ENCODE measurements at regions not wholly inside any gene's neighbourhood (a gene's known extent, or its start where the extent isn't known, plus 50 kb on each side); places are given as distances from the start of the nearest gene placed in this dataset.

GRCh38 chr6:102415891-102416290 lies 1022.4 kb downstream of the GRIK2 start:
- H3K27ac ChIP-seq (ENCODE audit: low read length): no peak overlapping the region
- no CpG with 5 or more reads among the region's 1 CpG for WGBS (ENCODE audit: insufficient coverage, low lambda C conversion rate)
- DNase-seq: no peak
- no peaks in the 10 kb centered on the region for H3K36me3 ChIP-seq (ENCODE audit: control insufficient read depth, insufficient read depth, low read length)
- H3K4me1 ChIP-seq (ENCODE audit: control insufficient read depth, insufficient read depth, low read length): no peaks in the 10 kb centered on the region
- no peak overlapping the region for H3K4me3 ChIP-seq (ENCODE audit: low read length)
- H3K9me3 ChIP-seq (ENCODE audit: control insufficient read depth, low read depth, low read length): no peaks in the 10 kb centered on the region
- H3K27me3 ChIP-seq (ENCODE audit: control insufficient read depth, insufficient read depth, low read length): no peaks in the 10 kb centered on the region

DNA sequence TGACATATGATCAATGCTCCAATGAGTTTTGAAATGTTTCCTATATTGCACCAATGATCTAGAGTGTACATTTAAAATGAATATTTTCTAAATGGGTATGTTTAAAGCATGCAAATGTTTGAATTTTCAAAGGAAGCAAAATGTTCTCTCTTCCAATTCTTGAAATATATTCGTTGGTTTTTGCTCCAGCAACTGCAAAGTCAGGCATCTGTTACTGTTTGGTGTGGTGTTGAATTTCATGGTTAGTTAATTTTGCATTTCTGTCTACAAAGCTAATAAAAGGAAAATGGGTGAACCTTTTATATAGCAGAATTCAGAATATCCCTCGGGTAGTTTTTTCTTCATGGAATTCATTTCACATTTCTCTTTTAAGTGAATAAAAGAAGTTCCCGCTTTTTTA lies 1018.3 kb downstream of the GRIK2 start:
- Histone ChIP-seq H3K27ac (ENCODE audit: low read length) (no peak overlapping the region), H3K4me3 (ENCODE audit: low read length) (no peak overlapping the region), H3K4me1 (ENCODE audit: control insufficient read depth, insufficient read depth, low read length) (no peaks in the 10 kb centered on the region), H3K27me3 (ENCODE audit: control insufficient read depth, insufficient read depth, low read length) (no peaks in the 10 kb centered on the region), H3K9me3 (ENCODE audit: control insufficient read depth, low read depth, low read length) (no peaks in the 10 kb centered on the region), H3K36me3 (ENCODE audit: control insufficient read depth, insufficient read depth, low read length) (no peaks in the 10 kb centered on the region)
- WGBS (ENCODE audit: insufficient coverage, low lambda C conversion rate): 79% methylated on average over 3 of the region's 3 CpGs
- no peak for DNase-seq

DNA sequence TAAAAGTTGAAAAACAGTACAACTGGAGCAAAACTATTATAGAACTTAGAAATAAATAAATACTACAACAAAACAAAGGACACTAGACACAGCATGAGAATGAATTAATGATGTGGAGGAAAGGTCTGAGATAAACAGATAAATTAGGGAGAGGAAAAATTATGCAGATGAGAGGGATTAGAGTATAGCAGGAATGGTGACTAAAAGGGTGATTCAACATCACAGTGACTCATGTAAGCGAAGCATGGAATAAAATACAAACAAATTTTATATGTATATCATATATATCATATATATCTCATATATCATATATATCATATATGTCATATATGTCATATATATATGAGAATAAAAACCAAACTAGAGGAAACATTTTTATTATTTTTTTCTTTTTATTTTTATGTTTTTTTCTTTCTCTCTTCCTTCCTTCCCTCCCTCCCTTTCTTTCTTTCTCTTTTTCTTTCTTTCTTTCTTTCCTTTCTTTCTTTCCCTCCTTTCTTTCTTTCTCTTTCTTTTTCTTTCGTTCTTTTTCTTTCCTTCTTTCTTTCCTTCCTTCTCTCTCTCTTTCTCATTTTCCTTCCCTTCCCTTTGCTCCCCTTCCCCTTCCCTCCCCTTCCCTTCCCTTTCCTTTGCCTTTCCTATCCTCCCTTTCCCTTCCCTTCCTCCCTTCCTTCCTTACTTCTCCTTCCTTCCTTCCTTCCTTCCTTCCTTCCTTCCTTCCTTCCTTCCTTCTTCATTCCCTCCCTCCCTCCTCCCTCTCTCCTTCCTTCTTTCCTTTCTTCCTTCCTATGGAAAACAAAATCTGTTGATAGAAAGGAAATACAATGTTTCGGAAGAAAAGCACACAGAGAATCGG lies 1014.6 kb downstream of the GRIK2 start:
- Histone ChIP-seq H3K27me3 (ENCODE audit: control insufficient read depth, insufficient read depth, low read length) (no peaks in the 10 kb centered on the region), H3K4me3 (ENCODE audit: low read length) (no peak overlapping the region), H3K36me3 (ENCODE audit: control insufficient read depth, insufficient read depth, low read length) (no peaks in the 10 kb centered on the region), H3K27ac (ENCODE audit: low read length) (no peak overlapping the region), H3K9me3 (ENCODE audit: control insufficient read depth, low read depth, low read length) (no peaks in the 10 kb centered on the region), H3K4me1 (ENCODE audit: control insufficient read depth, insufficient read depth, low read length) (no peaks in the 10 kb centered on the region)
- WGBS (ENCODE audit: insufficient coverage, low lambda C conversion rate): 85% methylated on average over 2 of the region's 4 CpGs
- DNase-seq: no peak

DNA sequence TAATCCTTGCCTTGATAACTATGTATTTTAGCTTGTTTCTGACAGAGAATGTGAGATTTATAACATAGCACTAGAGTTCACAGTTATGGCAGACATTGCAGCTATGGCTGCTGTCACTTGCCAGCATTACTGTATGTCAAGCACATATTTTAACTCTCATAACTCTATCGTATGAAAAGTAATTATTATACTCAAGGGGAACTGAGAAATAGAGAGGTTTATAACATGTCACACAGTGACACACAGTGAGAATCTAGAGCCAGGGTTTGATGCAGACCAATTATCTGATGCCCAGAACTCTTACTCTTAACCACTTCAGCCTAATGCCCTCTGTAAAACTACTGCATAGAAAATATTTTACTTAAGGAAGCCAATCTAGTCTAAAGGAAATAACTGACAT lies 1012.4 kb downstream of the GRIK2 start:
- Histone ChIP-seq H3K27me3 (ENCODE audit: control insufficient read depth, insufficient read depth, low read length) (no peaks in the 10 kb centered on the region), H3K36me3 (ENCODE audit: control insufficient read depth, insufficient read depth, low read length) (no peaks in the 10 kb centered on the region), H3K27ac (ENCODE audit: low read length) (no peak overlapping the region), H3K9me3 (ENCODE audit: control insufficient read depth, low read depth, low read length) (no peaks in the 10 kb centered on the region), H3K4me3 (ENCODE audit: low read length) (no peak overlapping the region), H3K4me1 (ENCODE audit: control insufficient read depth, insufficient read depth, low read length) (no peaks in the 10 kb centered on the region)
- DNase-seq: no peak
- 100% methylated on average over 1 of the region's 1 CpG for WGBS (ENCODE audit: insufficient coverage, low lambda C conversion rate)

GRCh38 chr6:102402635-102403329 lies 1009.3 kb downstream of the GRIK2 start:
- Histone ChIP-seq H3K27ac (ENCODE audit: low read length) (no peak overlapping the region), H3K9me3 (ENCODE audit: control insufficient read depth, low read depth, low read length) (no peaks in the 10 kb centered on the region), H3K27me3 (ENCODE audit: control insufficient read depth, insufficient read depth, low read length) (no peaks in the 10 kb centered on the region), H3K36me3 (ENCODE audit: control insufficient read depth, insufficient read depth, low read length) (no peaks in the 10 kb centered on the region), H3K4me3 (ENCODE audit: low read length) (no peak overlapping the region), H3K4me1 (ENCODE audit: control insufficient read depth, insufficient read depth, low read length) (no peaks in the 10 kb centered on the region)
- DNase-seq: no peak
- WGBS (ENCODE audit: insufficient coverage, low lambda C conversion rate): 86% methylated on average over 1 of the region's 2 CpGs

DNA sequence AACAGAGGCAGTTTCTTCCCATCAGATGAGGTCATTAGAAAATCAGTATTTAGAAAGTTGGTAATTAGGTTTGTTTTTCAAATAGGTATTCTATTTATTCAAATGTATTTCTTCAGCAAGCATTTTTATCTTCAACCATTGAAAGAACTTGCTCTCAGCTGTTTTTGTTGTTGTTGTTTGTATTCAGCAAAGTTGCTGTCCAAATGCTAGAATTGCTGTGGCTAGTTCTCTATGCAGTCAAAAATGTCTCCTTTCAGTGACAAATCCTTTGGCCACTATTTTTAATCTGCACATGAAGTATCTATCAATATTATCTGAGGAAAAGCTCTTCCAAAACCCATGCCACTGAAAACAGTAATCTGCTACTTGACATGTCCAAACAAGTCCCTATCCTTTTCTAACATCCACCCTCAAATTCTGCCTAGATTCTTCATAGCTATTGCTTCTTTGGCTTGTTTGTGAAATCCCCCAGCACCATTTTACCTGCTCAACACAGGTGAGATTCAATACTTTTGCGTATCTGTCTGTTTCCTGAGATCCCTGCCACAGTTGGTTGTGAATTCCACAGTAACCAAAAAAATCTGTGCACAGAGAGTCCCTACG lies 1005.4 kb downstream of the GRIK2 start:
- 73% methylated on average over 2 of the region's 2 CpGs for WGBS (ENCODE audit: insufficient coverage, low lambda C conversion rate)

GRCh38 chr6:102390541-102390940 lies 997.0 kb downstream of the GRIK2 start:
- H3K4me1 ChIP-seq (ENCODE audit: control insufficient read depth, insufficient read depth, low read length): no peaks in the 10 kb centered on the region
- no peaks in the 10 kb centered on the region for H3K36me3 ChIP-seq (ENCODE audit: control insufficient read depth, insufficient read depth, low read length)
- no peaks in the 10 kb centered on the region for H3K27me3 ChIP-seq (ENCODE audit: control insufficient read depth, insufficient read depth, low read length)
- H3K27ac ChIP-seq (ENCODE audit: low read length): no peak overlapping the region
- H3K4me3 ChIP-seq (ENCODE audit: low read length): no peak overlapping the region
- no peak for DNase-seq
- H3K9me3 ChIP-seq (ENCODE audit: control insufficient read depth, low read depth, low read length): no peaks in the 10 kb centered on the region
- no CpG with 5 or more reads among the region's 6 CpGs for whole genome bisulfite sequencing (ENCODE audit: insufficient coverage, low lambda C conversion rate)

More for the DNA sequence above, 1005.4 kb downstream of the GRIK2 start:
- no peaks in the 10 kb centered on the region for H3K36me3 ChIP-seq (ENCODE audit: control insufficient read depth, insufficient read depth, low read length)
- no peak overlapping the region for H3K27ac ChIP-seq (ENCODE audit: low read length)
- H3K4me3 ChIP-seq (ENCODE audit: low read length): no peak overlapping the region
- DNase-seq: no peak
- no peaks in the 10 kb centered on the region for H3K4me1 ChIP-seq (ENCODE audit: control insufficient read depth, insufficient read depth, low read length)
- H3K27me3 ChIP-seq (ENCODE audit: control insufficient read depth, insufficient read depth, low read length): no peaks in the 10 kb centered on the region
- H3K9me3 ChIP-seq (ENCODE audit: control insufficient read depth, low read depth, low read length): no peaks in the 10 kb centered on the region

DNA sequence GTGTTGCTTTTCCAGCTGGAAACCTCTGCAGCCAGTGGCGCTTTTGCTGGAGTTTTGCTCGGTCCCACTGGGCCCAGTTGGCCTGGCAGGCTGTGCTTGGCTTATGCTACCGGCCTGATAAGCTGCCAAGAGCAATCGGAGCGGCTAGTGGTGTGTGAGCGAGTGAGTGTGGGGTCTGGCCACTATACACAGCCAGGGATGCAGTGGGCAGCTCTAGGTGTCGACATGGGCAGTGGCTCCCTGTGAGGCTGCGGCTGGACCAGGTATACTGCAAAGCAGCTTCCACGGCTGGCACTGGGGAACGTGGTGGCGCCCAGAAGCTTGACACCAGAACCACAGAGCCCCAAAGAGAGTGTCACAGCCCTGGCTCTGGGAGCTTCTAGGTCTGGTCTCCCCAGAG lies 996.5 kb downstream of the GRIK2 start:
- no peak for DNase-seq
- no peaks in the 10 kb centered on the region for H3K9me3 ChIP-seq (ENCODE audit: control insufficient read depth, low read depth, low read length)
- H3K27ac ChIP-seq (ENCODE audit: low read length): no peak overlapping the region
- H3K4me1 ChIP-seq (ENCODE audit: control insufficient read depth, insufficient read depth, low read length): no peaks in the 10 kb centered on the region
- no peak overlapping the region for H3K4me3 ChIP-seq (ENCODE audit: low read length)
- no peaks in the 10 kb centered on the region for H3K27me3 ChIP-seq (ENCODE audit: control insufficient read depth, insufficient read depth, low read length)
- no peaks in the 10 kb centered on the region for H3K36me3 ChIP-seq (ENCODE audit: control insufficient read depth, insufficient read depth, low read length)
- no CpG with 5 or more reads among the region's 11 CpGs for WGBS (ENCODE audit: insufficient coverage, low lambda C conversion rate)

GRCh38 chr6:102387326-102388033 lies 994.0 kb downstream of the GRIK2 start:
- H3K4me3 ChIP-seq (ENCODE audit: low read length): no peak overlapping the region
- H3K4me1 ChIP-seq (ENCODE audit: control insufficient read depth, insufficient read depth, low read length): no peaks in the 10 kb centered on the region
- no peaks in the 10 kb centered on the region for H3K9me3 ChIP-seq (ENCODE audit: control insufficient read depth, low read depth, low read length)
- H3K27ac ChIP-seq (ENCODE audit: low read length): no peak overlapping the region
- no peaks in the 10 kb centered on the region for H3K36me3 ChIP-seq (ENCODE audit: control insufficient read depth, insufficient read depth, low read length)
- no peaks in the 10 kb centered on the region for H3K27me3 ChIP-seq (ENCODE audit: control insufficient read depth, insufficient read depth, low read length)
- no peak for DNase-seq
- WGBS (ENCODE audit: insufficient coverage, low lambda C conversion rate): 88% methylated on average over 2 of the region's 2 CpGs

DNA sequence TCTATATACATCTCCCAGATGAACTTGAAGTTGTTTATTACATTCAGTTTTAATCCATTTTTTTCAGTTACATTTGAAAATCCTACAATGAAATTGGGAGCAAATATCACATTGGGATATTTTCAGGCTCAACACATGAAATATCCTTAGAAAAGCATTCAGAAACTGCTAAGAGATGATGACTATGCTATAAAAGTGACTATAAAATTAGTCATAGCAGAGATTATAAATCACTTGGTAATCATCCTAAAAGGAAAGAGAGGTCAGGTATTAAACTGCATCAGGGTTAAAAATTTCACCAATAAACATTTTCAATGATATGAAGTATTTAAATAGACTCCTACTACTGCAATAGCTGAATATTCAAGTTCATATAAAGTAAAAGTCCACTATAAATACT lies 987.7 kb downstream of the GRIK2 start:
- no peaks in the 10 kb centered on the region for H3K9me3 ChIP-seq (ENCODE audit: control insufficient read depth, low read depth, low read length)
- no peaks in the 10 kb centered on the region for H3K36me3 ChIP-seq (ENCODE audit: control insufficient read depth, insufficient read depth, low read length)
- no peak overlapping the region for H3K27ac ChIP-seq (ENCODE audit: low read length)
- DNase-seq: no peak
- H3K4me1 ChIP-seq (ENCODE audit: control insufficient read depth, insufficient read depth, low read length): no peaks in the 10 kb centered on the region
- H3K27me3 ChIP-seq (ENCODE audit: control insufficient read depth, insufficient read depth, low read length): no peaks in the 10 kb centered on the region
- H3K4me3 ChIP-seq (ENCODE audit: low read length): no peak overlapping the region

Measured in large intestine (tissue), 3 donors.